ENCODE measurements at regions not wholly inside any gene's neighbourhood (a gene's known extent, or its start where the extent isn't known, plus 50 kb on each side); places are given as distances from the start of the nearest gene placed in this dataset.

GRCh38 chr12:102592134-102592533 is 111.8 kb upstream of the IGF1 start:
- intact Hi-C loops (cut with micrococcal nuclease) = no loop called here
- DNase-seq (no peak), ATAC-seq (ENCODE audit: low read depth) (no peak)
- Histone ChIP-seq H2BK20ac (ENCODE audit: low read depth, low read length) (no peak overlapping the region), H2BK5ac (ENCODE audit: low read depth, low read length, poor library complexity, severe bottlenecking) (no peak overlapping the region), H3K23ac (ENCODE audit: low read depth, low read length) (no peak overlapping the region), H4K20me1 (ENCODE audit: insufficient read depth, low read length) (no peaks in the 10 kb centered on the region), H3K4me3 (ENCODE audit: insufficient read depth, low read depth, low read length) (no peak overlapping the region), H2AK5ac (ENCODE audit: low read depth, low read length) (no peak overlapping the region), H3K27me3 (ENCODE audit: control insufficient read depth, insufficient read depth, low read length) (no peaks in the 10 kb centered on the region), H2AK9ac (replicated peaks; ENCODE audit: low read depth, low read length, poor library complexity) (no peak overlapping the region), H3K27ac (ENCODE audit: insufficient read depth, low read length) (no peak overlapping the region), H3K14ac (replicated peaks; ENCODE audit: low read depth, low read length) (no peak overlapping the region), H3K79me1 (ENCODE audit: low read depth in 1 of 2, low read length in 2 of 2) (no peaks in the 10 kb centered on the region), H4K5ac (ENCODE audit: low read depth, low read length) (no peak overlapping the region), H3K4ac (ENCODE audit: low read depth, low read length) (no peak overlapping the region), H4K8ac (ENCODE audit: low read depth in 2 of 2, low read length in 2 of 2) (no peak overlapping the region), H3K56ac (ENCODE audit: extremely low read depth, insufficient read depth, low read length) (no peak overlapping the region), H3K9me1 (ENCODE audit: insufficient read depth, low read length) (no peaks in the 10 kb centered on the region), H3K4me1 (ENCODE audit: control insufficient read depth, insufficient read depth, low read length) (no peaks in the 10 kb centered on the region), H2BK15ac (ENCODE audit: low read depth, low read length) (no peak overlapping the region), H4K91ac (ENCODE audit: insufficient read depth, low read depth, low read length) (no peak overlapping the region), H3K9ac (ENCODE audit: low read depth, low read length) (no peak overlapping the region), H3K9me3 (ENCODE audit: control insufficient read depth, insufficient read depth, low read length) (no peaks in the 10 kb centered on the region), H2AFZ (replicated peaks; ENCODE audit: low read length, poor library complexity) (no peak overlapping the region), H3K4me2 (ENCODE audit: low read depth, low read length) (no peak overlapping the region), H2BK120ac (ENCODE audit: low read depth, low read length) (no peak overlapping the region), H3K36me3 (ENCODE audit: control insufficient read depth, insufficient read depth, low read length) (no peaks in the 10 kb centered on the region), H3K18ac (ENCODE audit: low read depth, low read length) (no peak overlapping the region)
- no CpG with 5 or more reads among the region's 3 CpGs for WGBS, 2 experiments (ENCODE audit: extremely low coverage in 2 of 2, insufficient read length in 1 of 2)
- ChIA-PET POLR2A (ENCODE audit: unreplicated experiment) (no interaction called here), CTCF (no interaction called here)
- BruUV-seq (replicated peaks) = no TSS peak
- TF ChIP-seq MAFK (IDR thresholded peaks at IDR 0.05; ENCODE audit: low read depth, low read length) (no peak), MXI1 (IDR thresholded peaks at IDR 0.05; ENCODE audit: borderline replicate concordance, low read depth, low read length) (no peak), CHD1 (IDR thresholded peaks at IDR 0.05; ENCODE audit: low read depth, low read length) (no peak), RFX5 (IDR thresholded peaks at IDR 0.05; ENCODE audit: low read depth, low read length) (no peak), CEBPB (IDR thresholded peaks at IDR 0.05; ENCODE audit: low read depth, low read length) (0 out of 2 replicates have a peak, but pooled peaks have one; percentile 15), RCOR1 (IDR thresholded peaks at IDR 0.05; ENCODE audit: insufficient replicate concordance, low read length) (no peak), RAD21 (IDR thresholded peaks at IDR 0.05; ENCODE audit: low read length) (no peak), SMC3 (IDR thresholded peaks at IDR 0.05; ENCODE audit: low read depth, low read length) (no peak), FOS (IDR thresholded peaks at IDR 0.05; ENCODE audit: low read depth, low read length) (no peak)
- dilution Hi-C loops (cut with HindIII; ENCODE audit: low sequenced_read_pairs, unreplicated experiment) = no loop called here
- in situ Hi-C loops (cut with MboI; ENCODE audit: low sequenced_read_pairs) = no loop called here
